GM12865 (cell line): ENCODE measurements at regions not wholly inside any gene's neighbourhood (a gene's known extent, or its start where the extent isn't known, plus 50 kb on each side); places are given as distances from the start of the nearest gene placed in this dataset.

Source experiments
- DNase-seq: peaks from one replicate; pipeline ENCODE4 v3.0.0; 2010; ENCODE audit warnings: low read depth
- H3K4me3 ChIP-seq: 2 replicates; pipeline ENCODE4 v1.5.1; 2011; ENCODE audit warnings: mild to moderate bottlenecking, low read depth, low read length, control low read depth
- CTCF ChIP-seq: IDR thresholded peaks from 2 replicates; pipeline ENCODE4 v1.5.1; 2011; ENCODE audit warnings: low read length, control low read depth, low read depth, inconsistent platforms; ENCODE audit not compliant: insufficient read depth; ENCODE audit errors: missing control alignments

- no peak overlapping the region for H3K4me3 ChIP-seq
- no peak for DNase-seq
- no peak for TF ChIP-seq CTCF
These were observed 104.3 kb downstream of the HHIPL2 start for GRCh38 chr1:222443566-222443965.

GRCh38 chr1:222441066-222441465 lies 106.8 kb downstream of the HHIPL2 start:
- no peak for DNase-seq
- H3K4me3 ChIP-seq: no peak overlapping the region
- TF ChIP-seq CTCF: no peak

- no peak for TF ChIP-seq CTCF
- no peak overlapping the region for H3K4me3 ChIP-seq
- no peak for DNase-seq
These were observed 123.1 kb downstream of the HHIPL2 start for GRCh38 chr1:222424826-222425225.

GRCh38 chr1:222421380-222421779 lies 126.5 kb downstream of the HHIPL2 start:
- H3K4me3 ChIP-seq: no peak overlapping the region
- no peak for DNase-seq
- TF ChIP-seq CTCF: no peak

- peak; percentile 8 for DNase-seq
- H3K4me3 ChIP-seq: no peak overlapping the region
- TF ChIP-seq CTCF: no peak
These were observed 127.3 kb downstream of the HHIPL2 start for GRCh38 chr1:222420633-222421032.

- no peak for DNase-seq
- TF ChIP-seq CTCF: no peak
- no peak overlapping the region for H3K4me3 ChIP-seq
These were observed 129.2 kb downstream of the HHIPL2 start for GRCh38 chr1:222418654-222419053.

GRCh38 chr1:222417264-222417663 lies 130.6 kb downstream of the HHIPL2 start:
- H3K4me3 ChIP-seq: no peak overlapping the region
- no peak for DNase-seq
- TF ChIP-seq CTCF: no peak
